HG03521 (cell line): ENCODE measurements at regions not wholly inside any gene's neighbourhood (a gene's known extent, or its start where the extent isn't known, plus 50 kb on each side); places are given as distances from the start of the nearest gene placed in this dataset.
"Not testable (repeated sequence)": the region's sequence is repeated elsewhere in the genome, so short reads cannot be mapped to it uniquely, and the experiment has no call there.

Experiments
- ATAC-seq: cut with Tn5 transposase; IDR thresholded peaks from one replicate; pipeline ENCODE4 v1.9.1; 2021; ENCODE audit warnings: mild to moderate bottlenecking, moderate library complexity; ENCODE audit not compliant: unreplicated experiment

GRCh38 chr16:80263181-80263823 is 277.5 kb upstream of the DYNLRB2 start:
- ATAC-seq: no peak

GRCh38 chr16:80260906-80261311 is 279.9 kb upstream of the DYNLRB2 start:
- ATAC-seq: no peak

- ATAC-seq: no peak
These were observed 281.4 kb upstream of the DYNLRB2 start for GRCh38 chr16:80259290-80259805.

DNA sequence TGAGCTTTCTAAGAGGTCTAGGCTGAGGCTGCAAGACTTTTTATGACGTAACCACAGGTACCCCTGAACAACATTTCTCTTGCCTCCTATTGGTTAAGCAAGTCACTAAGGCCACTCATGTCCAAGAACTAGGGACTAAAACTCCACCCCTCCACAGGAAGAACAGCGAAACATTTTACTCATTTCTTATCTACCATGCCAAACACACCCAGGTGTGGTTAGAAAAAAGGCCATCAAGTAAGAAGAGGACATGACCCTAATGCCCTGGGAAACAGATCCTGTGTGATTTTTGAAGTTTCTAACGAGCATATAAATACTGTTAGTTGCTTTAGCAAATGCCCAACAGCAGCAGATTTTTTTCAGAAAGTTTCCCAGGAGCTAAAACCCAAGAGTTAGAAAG is 282.4 kb upstream of the DYNLRB2 start:
- ATAC-seq: no peak

- no peak for ATAC-seq
These were observed 285.8 kb upstream of the DYNLRB2 start for GRCh38 chr16:80254970-80255369.

- no peak for ATAC-seq
These were observed 287.1 kb upstream of the DYNLRB2 start for GRCh38 chr16:80253741-80254140.

DNA sequence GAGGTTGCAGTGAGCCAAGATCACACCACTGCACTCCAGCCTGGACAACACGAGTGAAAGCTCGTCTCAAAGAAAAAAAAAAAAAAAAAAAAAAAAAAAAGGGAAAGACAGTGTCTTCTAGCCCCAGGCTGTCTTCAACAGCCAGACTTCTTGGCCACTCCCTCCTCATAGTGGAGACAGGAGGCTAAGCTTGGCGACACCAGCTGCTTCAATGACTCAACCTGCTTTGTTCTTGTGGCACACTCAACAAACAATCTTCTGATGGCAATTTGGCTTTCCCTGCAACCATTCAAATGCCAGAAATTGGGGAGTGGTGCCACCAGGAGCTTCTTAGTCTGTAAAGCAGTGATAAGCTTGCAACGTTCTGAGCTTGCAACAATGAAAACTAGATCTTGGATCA is 290.4 kb upstream of the DYNLRB2 start:
- no peak for ATAC-seq

- not testable (repeated sequence) for ATAC-seq
These were observed 297.5 kb upstream of the DYNLRB2 start for GRCh38 chr16:80243303-80243702.

- not testable (repeated sequence) for ATAC-seq
These were observed 298.5 kb upstream of the DYNLRB2 start for GRCh38 chr16:80242279-80242678.

GRCh38 chr16:80233097-80233835 is 307.5 kb upstream of the DYNLRB2 start:
- ATAC-seq: no peak

- no peak for ATAC-seq
These were observed 308.9 kb upstream of the DYNLRB2 start for GRCh38 chr16:80231888-80232287.

DNA sequence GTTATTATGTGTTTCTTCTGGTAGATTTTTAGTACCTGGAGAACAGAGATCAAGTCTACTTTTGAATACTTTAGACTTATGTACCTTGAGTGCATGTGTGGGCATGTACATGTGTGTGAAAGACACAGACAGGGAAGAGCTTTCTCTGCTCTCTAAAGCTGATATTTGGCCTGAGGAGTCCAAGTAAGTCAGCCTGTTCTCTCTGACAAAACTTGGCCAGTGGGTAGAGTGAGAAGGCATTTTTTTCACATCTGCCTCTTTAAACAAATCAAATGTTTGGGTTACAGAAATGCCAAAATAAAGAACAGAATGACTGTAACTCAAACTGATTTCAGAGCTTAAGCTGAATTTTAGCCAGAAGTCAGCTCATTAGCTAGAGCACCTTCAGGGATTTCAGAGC is 309.7 kb upstream of the DYNLRB2 start:
- ATAC-seq: no peak

DNA sequence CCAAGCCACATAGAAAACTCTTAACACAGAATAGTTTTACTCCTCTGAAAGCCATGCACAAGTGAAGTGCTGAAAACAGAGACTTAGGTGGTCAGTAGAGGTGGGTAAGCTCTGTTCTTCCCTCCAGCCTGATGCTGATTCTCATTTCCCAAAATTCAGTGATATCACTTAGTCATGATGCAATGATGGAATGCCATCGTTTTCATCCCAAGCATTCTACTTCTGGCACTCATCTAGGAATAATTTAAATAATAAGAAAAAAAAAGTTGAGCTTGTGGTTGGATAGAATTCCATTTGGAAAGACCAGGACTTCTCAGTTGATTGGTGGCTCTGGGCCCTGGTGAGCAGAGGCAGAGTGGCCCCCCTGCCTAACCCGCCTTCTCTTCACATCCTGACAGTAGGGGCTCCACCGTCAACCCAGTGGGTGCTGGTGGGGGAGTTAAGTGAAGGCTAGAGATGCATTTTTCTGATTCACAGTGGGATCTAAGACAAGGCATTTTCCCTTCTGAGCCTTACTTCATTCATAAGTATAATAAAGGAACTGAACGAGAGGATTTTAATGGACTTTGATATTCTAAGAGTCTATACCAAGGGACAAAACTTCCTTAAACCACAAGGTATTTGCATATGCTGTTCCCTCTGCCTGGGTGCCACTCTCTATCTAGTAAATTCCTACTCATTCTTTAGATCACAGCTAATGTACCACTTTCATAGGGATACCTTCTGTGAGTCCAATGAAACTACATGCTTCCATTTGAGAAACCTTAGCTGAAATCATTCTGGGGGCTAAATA is 310.3 kb upstream of the DYNLRB2 start:
- no peak for ATAC-seq

DNA sequence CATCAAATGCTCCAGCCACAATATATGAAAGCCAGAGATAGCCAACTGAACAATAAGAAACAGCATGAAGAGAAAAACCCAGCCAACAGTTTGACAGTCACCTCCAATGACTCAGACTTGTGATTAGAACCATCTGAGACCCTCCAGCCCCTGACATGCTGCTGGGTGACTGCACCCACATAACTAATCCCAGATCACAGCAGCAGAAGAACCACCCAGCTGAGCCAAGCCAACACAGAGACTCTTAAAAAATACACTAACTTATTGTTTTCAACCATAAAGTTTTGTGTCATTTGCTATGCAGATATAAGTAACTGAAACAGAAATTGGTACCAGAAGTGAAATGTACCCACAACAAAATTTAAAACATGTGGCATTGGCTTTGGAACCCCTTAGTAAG is 314.3 kb upstream of the DYNLRB2 start:
- ATAC-seq: no peak

- no peak for ATAC-seq
These were observed 330.0 kb upstream of the DYNLRB2 start for GRCh38 chr16:80210787-80211186.

DNA sequence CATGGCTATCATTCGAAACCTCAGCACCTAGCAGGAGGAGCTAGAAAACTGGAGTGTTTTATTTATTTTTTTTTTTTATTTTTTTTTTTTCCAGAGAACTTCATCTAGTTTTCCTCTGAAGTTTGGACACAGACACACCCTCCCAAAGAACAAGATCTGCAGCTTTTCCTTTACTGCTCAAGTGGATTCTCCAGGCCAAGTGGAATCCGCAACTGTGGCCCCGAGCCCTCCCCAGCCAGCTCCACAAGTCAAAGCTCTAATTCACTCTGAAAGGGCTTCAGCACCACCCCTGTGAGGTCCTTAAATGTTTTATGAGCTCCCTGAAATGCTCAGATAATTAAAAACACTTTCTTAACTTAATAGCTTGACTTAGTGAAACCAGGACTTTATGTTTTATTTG is 332.1 kb upstream of the DYNLRB2 start:
- no peak for ATAC-seq

DNA sequence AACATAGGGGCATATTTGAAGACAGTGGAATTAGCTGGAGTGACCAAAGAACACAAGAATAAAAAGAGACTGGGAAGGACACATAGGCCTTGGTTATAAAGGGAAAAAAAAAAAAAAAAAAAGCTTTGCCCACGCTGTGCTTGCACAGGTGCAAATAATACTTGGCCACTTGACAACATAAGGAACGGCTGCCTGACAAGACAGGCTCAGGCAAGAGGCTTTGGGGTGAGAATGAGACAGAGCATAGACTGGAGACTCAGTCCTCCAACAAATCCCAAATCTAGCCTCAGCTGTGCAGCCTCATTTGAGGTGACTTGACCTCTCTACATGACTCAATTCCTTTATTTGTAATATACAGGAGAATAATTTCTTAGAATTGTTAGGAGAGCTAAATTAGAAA is 332.8 kb upstream of the DYNLRB2 start:
- ATAC-seq: no peak

DNA sequence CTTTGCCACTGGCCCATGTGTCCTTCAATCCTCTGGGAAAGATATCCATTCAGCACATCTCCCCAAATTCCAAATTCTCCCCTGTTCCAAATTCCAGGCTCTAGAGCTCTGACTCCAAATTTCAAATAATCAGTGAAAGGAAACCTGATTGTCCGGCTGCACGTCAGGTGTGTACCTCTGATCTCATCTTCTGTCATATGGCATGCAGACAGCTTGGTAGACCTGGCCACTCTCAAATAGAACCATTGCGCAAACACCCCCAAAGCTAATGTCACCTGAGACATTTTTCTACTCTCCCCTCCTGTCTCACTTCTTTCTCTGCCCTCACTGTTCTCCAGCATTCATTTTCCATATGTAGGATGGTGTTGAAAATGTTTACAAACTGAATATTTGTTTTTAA is 337.0 kb upstream of the DYNLRB2 start:
- ATAC-seq: no peak

DNA sequence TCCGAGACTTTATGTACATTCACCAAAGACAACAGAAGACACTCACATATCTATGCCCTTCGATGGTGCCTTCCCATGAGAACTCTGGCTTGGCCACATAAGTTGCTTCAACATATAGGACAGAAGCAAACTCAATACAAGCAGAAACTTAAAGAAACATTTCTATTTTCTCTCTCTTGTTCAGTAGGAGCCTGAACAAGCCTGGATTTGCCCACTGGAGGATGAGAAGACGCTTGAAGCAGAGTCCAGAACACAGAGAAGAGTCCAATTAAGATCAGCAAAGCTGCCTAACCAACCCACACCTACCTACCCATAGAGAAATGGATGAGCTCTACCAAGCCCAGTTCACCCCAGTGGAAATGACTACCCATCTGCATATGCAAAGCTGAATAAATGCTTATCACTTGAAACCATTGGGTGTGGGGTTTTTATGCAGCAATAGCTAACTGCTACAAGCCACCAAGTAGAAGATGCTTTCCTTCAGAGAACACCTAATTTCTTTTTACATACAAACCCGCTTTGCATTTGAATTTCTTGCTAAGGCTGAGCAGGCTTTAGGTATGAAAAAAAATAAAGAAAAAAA is 337.9 kb upstream of the DYNLRB2 start:
- no peak for ATAC-seq

- ATAC-seq: no peak
These were observed 340.7 kb upstream of the DYNLRB2 start for GRCh38 chr16:80200079-80200478.

DNA sequence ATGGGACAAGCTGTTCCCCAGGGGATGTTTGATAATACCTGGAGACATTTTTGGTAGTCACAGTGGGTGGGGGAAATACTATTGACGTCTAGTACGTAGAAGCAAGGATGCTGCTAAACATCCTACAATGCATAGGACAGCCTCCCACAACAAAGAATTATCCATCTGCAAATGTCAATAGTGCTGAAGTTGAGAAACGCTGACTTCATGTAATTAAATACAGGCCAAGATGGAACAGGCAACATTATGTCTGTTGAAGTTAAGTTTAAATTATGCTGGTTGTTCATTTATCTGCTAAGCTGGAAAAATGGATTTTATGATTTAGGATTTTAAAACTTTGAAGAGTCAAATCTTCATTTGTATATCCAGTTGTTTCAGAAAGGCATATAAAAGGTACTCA is 341.2 kb upstream of the DYNLRB2 start:
- ATAC-seq: no peak
